K562 (cell line): ENCODE measurements at regions not wholly inside any gene's neighbourhood (a gene's known extent, or its start where the extent isn't known, plus 50 kb on each side); places are given as distances from the start of the nearest gene placed in this dataset.
"Not testable (repeated sequence)": the region's sequence is repeated elsewhere in the genome, so short reads cannot be mapped to it uniquely, and the experiment has no call there.

Experiments
- CHD1 ChIP-seq: fragments of 200-600 bp; sonication (generic); IDR thresholded peaks from one replicate; pipeline ENCODE4 v1.6.1; 2012; ENCODE audit warnings: mild to moderate bottlenecking, moderate library complexity, low read length, inconsistent platforms
- FOXJ2 ChIP-seq: fragments of 200-800 bp; sonication (Bioruptor generic); IDR thresholded peaks from 2 replicates; pipeline ENCODE4 v1.6.1; 2016; ENCODE audit warnings: missing genetic modification characterization, missing compliant biosample characterization
- NCOA2 ChIP-seq, 2 experiments: fragments of 450-650 bp; IDR thresholded peaks; 2 replicates each; pipeline ENCODE4 v1.6.1; 2018; ENCODE audit warnings: mild to moderate bottlenecking in 2 of 2, moderate library complexity in 1 of 2; ENCODE audit not compliant: partially characterized antibody in 2 of 2
- TF ChIP-seq, protein P1 (sequence below): fragments of 450-650 bp; IDR thresholded peaks from 2 replicates; pipeline ENCODE4 v1.6.1; 2016; ENCODE audit warnings: low read depth
- TF ChIP-seq, protein P2 (sequence below), 2 experiments: IDR thresholded peaks; 2 replicates each; pipeline ENCODE4 v1.6.1; 2011; ENCODE audit warnings: borderline replicate concordance in 1 of 2, control low read depth in 1 of 2, low read depth in 1 of 2, low read length in 1 of 2, mild to moderate bottlenecking in 1 of 2, mixed read lengths in 1 of 2, moderate library complexity in 1 of 2; ENCODE audit not compliant: insufficient read depth in 1 of 2, insufficient read length in 1 of 2, poor library complexity in 1 of 2, severe bottlenecking in 1 of 2; ENCODE audit errors: extremely low read depth in 1 of 2
- TF ChIP-seq, protein P3 (sequence below), 3 experiments: IDR thresholded peaks in 2 of 3; conservative IDR thresholded peaks in 1 of 3; 2 replicates each; pipeline ENCODE4 v1.5.1; 2011 to 2012; ENCODE audit warnings: low read length in 3 of 3, mild to moderate bottlenecking in 3 of 3, control low read depth in 2 of 3, improper control_type of control experiment in 1 of 3, inconsistent platforms in 1 of 3, low read depth in 1 of 3, mixed read lengths in 1 of 3, moderate library complexity in 1 of 3; ENCODE audit not compliant: insufficient read depth in 2 of 3

DNA sequence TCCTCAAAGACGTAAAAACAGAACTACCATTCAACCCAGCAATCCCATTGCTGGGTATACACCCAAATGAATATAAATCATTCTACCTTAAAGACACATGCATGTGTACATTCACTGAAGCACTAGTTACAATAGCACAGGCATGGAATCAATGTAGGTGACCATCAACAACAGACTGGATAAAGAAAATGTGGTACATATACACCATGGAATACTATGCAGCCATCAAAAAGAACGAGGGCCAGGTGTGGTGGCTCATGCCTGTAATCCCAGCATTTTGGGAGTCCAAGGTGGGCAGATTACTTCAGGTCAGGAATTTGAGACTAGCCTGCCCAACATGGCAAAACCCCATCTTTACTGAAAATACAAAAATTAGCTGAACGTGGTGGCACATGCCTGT, 121.9 kb upstream of the LSM14A start:
- not testable (repeated sequence) for TF ChIP-seq CHD1; FOXJ2 (tag); NCOA2 (IDR thresholded peaks at IDR 0.05; ENCODE audit: partially characterized antibody in 2 of 2)
- TF ChIP-seq, protein P1, sequence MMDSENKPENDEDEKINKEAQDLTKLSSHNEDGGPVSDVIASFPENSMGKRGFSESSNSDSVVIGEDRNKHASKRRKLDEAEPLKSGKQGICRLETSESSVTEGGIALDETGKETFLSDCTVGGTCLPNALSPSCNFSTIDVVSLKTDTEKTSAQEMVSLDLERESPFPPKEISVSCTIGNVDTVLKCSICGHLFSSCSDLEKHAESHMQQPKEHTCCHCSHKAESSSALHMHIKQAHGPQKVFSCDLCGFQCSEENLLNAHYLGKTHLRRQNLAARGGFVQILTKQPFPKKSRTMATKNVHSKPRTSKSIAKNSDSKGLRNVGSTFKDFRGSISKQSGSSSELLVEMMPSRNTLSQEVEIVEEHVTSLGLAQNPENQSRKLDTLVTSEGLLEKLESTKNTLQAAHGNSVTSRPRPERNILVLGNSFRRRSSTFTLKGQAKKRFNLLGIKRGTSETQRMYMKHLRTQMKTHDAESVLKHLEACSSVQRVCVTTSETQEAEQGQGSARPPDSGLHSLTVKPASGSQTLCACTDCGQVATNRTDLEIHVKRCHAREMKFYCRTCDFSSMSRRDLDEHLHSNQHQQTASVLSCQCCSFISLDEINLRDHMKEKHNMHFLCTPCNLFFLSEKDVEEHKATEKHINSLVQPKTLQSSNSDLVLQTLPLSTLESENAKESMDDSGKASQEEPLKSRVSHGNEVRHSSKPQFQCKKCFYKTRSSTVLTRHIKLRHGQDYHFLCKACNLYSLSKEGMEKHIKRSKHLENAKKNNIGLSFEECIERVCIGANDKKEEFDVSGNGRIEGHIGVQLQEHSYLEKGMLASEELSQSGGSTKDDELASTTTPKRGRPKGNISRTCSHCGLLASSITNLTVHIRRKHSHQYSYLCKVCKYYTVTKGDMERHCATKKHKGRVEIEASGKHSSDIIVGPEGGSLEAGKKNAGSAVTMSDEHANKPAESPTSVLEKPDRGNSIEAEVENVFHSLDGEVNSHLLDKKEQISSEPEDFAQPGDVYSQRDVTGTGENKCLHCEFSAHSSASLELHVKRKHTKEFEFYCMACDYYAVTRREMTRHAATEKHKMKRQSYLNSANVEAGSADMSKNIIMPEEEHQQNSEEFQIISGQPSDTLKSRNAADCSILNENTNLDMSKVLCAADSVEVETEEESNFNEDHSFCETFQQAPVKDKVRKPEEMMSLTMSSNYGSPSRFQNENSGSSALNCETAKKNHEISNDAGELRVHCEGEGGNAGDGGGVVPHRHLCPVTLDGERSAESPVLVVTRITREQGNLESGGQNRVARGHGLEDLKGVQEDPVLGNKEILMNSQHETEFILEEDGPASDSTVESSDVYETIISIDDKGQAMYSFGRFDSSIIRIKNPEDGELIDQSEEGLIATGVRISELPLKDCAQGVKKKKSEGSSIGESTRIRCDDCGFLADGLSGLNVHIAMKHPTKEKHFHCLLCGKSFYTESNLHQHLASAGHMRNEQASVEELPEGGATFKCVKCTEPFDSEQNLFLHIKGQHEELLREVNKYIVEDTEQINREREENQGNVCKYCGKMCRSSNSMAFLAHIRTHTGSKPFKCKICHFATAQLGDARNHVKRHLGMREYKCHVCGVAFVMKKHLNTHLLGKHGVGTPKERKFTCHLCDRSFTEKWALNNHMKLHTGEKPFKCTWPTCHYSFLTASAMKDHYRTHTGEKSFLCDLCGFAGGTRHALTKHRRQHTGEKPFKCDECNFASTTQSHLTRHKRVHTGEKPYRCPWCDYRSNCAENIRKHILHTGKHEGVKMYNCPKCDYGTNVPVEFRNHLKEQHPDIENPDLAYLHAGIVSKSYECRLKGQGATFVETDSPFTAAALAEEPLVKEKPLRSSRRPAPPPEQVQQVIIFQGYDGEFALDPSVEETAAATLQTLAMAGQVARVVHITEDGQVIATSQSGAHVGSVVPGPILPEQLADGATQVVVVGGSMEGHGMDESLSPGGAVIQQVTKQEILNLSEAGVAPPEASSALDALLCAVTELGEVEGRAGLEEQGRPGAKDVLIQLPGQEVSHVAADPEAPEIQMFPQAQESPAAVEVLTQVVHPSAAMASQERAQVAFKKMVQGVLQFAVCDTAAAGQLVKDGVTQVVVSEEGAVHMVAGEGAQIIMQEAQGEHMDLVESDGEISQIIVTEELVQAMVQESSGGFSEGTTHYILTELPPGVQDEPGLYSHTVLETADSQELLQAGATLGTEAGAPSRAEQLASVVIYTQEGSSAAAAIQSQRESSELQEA, result not testable (repeated sequence)
- TF ChIP-seq, protein P2, sequence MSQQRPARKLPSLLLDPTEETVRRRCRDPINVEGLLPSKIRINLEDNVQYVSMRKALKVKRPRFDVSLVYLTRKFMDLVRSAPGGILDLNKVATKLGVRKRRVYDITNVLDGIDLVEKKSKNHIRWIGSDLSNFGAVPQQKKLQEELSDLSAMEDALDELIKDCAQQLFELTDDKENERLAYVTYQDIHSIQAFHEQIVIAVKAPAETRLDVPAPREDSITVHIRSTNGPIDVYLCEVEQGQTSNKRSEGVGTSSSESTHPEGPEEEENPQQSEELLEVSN (IDR thresholded peaks at IDR 0.05; ENCODE audit: borderline replicate concordance in 1 of 2, extremely low read depth in 1 of 2, insufficient read depth in 1 of 2, insufficient read length in 1 of 2, low read depth in 1 of 2, low read length in 1 of 2, poor library complexity in 1 of 2, severe bottlenecking in 1 of 2), result not testable (repeated sequence)
- TF ChIP-seq, protein P3, sequence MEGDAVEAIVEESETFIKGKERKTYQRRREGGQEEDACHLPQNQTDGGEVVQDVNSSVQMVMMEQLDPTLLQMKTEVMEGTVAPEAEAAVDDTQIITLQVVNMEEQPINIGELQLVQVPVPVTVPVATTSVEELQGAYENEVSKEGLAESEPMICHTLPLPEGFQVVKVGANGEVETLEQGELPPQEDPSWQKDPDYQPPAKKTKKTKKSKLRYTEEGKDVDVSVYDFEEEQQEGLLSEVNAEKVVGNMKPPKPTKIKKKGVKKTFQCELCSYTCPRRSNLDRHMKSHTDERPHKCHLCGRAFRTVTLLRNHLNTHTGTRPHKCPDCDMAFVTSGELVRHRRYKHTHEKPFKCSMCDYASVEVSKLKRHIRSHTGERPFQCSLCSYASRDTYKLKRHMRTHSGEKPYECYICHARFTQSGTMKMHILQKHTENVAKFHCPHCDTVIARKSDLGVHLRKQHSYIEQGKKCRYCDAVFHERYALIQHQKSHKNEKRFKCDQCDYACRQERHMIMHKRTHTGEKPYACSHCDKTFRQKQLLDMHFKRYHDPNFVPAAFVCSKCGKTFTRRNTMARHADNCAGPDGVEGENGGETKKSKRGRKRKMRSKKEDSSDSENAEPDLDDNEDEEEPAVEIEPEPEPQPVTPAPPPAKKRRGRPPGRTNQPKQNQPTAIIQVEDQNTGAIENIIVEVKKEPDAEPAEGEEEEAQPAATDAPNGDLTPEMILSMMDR (IDR thresholded peaks at IDR 0.05 in 2 of 3, conservative IDR thresholded peaks at IDR 0.05 in 1 of 3; ENCODE audit: insufficient read depth in 2 of 3, low read depth in 1 of 3, low read length in 3 of 3), result not testable (repeated sequence)
